HG02678 (cell line): ENCODE measurements at regions not wholly inside any gene's neighbourhood (a gene's known extent, or its start where the extent isn't known, plus 50 kb on each side); places are given as distances from the start of the nearest gene placed in this dataset.
"Not testable (repeated sequence)": the region's sequence is repeated elsewhere in the genome, so short reads cannot be mapped to it uniquely, and the experiment has no call there.

Experiments used
- ATAC-seq: cut with Tn5 transposase; IDR thresholded peaks from one replicate; pipeline ENCODE4 v1.9.1; 2021; ENCODE audit warnings: mild to moderate bottlenecking, moderate library complexity; ENCODE audit not compliant: unreplicated experiment

DNA sequence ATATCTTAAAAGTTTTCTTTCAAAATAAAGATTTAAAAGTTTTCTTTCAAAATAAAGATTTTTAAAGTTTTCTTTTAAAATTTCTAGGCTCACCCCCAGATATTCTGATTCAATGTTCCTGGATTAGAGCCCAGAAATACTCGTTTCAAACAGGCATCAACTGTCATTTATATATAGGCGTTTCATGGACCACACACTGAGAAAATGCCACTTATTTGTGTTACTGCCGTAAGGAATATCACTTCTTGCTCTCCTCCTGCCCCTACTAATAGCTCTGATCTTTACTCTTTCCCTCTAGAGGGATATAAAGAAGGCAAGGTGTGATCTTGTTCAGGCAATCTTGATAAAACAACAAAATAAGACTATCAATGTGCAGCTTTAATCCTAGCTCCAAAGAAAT, 1324.1 kb downstream of the CDH8 start:
- ATAC-seq: no peak

DNA sequence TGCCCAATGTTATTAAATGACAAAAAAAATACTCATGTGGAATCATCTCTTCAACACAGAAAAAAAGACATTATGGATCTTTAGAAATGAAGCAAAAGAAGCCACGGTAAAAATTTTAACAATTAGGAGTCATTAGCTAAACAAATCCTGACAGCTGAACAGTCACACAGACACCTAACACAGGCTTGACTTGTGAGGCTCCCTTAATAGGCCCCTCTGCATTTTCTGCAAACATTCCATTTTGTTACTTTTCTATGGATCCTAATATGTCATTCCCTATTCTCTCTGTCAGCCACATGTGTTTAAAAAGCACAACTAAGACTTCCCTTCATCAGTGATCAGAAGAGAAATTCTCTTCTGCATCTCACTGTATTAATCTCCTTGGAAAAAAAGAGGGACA, 1331.5 kb downstream of the CDH8 start:
- ATAC-seq: no peak

DNA sequence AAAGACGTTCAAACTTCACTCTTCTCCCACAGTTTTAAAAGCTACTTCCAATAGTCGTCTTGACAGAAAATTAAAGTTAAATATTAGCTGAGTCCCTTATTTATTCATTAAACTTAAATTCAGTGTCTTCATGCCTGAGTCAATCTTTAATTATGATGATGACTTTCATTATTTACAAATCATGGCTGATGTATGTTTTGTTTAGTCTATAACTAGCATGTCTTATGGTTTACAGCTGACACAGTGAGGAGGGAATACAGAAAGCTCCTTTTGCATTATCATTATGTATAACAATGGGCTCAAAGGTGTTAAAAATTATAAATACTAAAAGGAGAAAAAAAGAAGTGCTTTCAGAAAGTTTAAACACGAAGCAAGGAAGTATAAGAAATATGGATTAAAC, 1333.1 kb downstream of the CDH8 start:
- ATAC-seq: no peak

DNA sequence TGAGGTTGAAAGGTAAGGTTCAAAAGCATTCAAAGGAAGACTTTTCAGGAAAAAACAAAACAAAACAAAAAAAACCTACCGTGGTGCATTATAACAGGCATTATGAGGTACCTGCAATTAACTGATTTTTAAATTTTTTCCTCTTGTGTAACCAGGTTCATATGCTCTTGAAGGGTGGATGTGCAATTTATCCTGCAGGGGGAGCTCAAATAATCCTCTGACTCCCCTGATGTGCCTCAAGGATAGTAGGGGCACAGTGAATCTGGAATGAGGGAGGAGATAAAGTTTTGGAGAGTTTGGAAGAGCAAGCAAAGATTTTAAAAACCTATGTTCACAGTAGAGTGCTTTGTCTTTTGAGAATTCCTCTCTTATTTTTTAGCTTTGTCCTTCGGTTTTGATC, 1349.4 kb downstream of the CDH8 start:
- ATAC-seq: no peak

DNA sequence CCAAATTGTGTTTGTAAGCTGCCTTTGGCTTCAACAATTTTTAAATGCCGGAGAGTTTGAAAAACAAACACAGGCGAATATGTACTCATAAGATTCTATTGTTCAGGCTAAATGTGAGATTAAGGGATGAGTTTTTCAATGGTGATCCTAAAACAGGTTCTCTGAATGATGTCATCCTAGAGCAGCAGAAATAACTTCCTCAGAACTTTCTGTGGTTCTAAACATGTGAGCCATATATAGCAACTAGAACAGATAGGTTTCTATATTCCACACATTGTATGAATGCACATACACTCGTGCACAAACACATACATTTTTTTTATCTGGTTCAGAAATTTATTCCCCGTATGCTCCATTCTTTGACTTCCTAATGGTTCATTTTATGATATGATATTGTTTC, 1352.2 kb downstream of the CDH8 start:
- ATAC-seq: no peak

DNA sequence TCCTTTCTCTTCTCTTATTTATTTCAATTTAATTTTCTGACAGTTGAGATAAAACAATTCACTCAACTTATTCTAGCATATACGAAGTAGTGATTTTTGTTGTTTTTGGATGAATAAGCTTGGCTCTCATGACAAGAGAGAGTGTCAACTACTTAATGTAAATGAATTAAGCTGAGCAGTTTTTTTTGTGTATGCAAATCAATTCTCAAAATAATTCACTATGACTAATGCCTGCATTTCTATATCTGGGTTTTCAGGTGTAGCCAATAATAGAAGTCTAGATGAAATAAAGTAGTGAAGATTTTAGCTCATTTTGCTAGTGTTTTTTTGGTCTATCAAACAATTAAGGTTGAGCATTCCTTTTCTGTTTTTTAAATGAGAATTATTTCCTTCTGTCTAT, 1354.0 kb downstream of the CDH8 start:
- ATAC-seq: no peak

DNA sequence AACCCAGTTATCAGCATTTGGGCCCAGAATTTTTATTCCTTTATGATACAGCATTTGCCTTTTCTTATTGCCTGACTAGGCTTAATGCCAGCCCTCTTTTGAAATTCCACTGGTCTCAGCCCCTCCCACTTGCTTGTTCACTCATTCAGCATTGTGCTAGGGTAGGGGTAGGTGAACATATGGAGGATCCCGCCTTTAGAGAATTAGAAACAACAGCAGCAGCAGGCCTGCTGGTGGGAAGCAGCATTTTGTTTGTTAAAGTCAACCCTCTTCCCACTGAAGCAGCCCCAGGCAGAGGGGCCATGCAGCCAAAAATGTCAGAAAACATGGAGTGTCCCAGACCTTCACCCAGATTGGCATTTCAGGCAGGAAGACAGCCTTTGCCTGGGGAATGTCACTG, 1355.2 kb downstream of the CDH8 start:
- no peak for ATAC-seq

DNA sequence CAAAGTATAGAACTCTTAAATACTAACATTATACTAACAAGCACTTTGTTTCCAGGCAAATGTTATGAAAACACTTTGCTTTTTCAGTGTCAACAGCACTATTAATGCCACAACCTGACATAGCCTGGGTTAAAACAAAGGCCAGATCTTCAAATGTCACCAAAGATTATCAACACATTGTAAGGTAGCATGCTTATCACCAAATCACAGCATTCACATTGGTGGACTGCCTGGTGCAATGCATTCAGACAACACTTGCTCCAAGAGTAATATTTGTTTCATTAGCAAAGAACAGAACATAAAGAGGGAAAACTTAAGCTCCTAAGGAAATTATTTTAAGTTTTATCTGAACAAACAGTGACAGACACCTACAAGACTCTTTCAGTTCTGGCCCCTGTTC, 1361.2 kb downstream of the CDH8 start:
- no peak for ATAC-seq

DNA sequence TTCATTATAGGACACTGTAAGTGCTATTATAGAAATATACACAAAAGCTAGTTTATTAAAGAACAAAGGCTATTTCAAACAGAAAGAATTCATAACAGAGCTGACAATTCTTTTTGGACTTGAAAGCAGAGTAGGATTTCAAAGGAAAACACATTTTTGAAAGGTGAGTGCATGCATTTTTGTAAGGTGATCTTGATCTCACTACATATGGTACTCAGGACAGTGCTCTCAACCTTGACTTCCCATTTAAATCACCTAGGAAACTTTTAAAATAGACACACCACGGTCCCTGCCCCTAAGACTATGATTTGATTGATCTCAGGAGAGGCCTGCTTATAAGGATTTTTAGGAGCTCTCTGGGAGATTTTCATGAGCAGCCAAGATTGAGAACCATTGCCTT, 1362.0 kb downstream of the CDH8 start:
- ATAC-seq: no peak

DNA sequence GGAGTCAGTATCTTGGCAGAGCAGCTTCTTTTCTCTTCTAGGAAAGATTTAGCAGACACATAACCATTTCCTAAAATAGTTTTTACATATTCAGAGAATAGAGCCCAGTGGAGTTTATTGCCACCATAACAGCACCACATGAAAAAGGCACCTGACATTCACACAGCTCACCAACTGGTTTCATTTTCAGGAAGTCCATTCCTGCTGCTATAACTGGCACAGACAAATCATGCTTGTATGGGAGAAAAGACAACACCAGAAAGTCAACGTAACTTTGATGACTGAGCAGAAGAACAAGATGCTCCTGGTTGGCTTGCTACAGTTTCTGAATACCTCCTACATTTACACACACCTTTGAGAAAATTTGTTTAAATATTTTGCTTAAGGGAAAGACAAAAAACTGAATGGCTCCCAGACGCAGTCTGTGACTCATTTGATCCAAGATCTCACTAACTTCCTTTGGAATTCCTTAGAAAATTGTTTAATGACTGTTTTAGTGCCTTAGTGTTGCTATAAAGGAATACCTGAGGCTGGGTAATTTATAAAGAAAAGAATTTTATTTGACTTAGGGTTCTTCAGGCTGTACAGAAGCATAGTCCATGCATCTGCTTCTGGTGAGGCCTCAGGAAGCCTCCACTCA, 1380.6 kb downstream of the CDH8 start:
- ATAC-seq: no peak

DNA sequence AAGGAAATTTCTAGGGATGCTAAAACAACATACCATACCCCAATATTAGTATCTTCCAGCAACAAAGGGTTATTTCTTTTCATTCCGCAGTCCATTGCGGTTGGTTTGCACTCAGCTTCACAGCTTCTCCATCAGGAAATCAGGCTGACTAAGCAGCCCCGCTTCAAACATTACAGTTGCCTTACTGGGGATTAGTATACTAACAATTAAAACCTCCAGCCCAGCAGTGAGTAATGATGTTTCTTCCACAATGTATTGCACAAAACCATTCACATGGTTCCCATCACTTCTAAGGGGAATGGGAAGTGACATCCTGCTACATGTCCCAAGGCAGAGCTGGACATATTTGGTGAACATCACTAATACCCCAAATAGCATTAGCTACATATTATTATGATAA, 1384.9 kb downstream of the CDH8 start:
- ATAC-seq: no peak

DNA sequence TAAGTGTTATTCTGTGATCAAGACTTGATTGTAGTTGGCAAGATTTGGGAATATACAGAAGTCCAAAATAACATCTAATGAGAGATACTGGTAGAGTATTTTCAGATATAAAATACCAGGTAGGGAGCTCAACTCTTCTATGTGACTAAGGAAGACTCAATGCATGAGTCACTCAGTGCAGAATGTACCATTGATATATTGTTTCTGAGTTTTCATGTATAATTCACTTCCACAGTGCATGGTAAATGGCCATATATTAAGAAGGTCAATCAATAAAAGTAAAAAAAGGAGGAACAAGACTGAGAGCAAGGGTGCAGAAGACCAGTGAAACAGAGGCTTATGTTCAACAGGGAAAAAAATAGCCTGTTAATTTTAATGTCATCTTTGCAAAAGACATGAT, 1387.9 kb downstream of the CDH8 start:
- no peak for ATAC-seq

DNA sequence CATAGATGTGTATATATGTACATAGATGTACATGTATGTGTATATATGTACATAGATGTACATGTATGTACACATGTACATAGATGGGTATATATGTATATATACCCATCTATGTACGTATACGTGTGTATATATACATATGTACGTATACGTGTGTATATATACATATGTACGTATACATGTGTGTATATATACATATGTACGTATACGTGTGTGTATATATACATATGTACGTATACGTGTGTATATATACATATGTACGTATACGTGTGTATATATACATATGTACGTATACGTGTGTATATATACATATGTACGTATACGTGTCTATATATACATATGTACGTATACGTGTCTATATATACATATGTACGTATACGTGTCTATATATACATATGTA, 1388.8 kb downstream of the CDH8 start:
- not testable (repeated sequence) for ATAC-seq

DNA sequence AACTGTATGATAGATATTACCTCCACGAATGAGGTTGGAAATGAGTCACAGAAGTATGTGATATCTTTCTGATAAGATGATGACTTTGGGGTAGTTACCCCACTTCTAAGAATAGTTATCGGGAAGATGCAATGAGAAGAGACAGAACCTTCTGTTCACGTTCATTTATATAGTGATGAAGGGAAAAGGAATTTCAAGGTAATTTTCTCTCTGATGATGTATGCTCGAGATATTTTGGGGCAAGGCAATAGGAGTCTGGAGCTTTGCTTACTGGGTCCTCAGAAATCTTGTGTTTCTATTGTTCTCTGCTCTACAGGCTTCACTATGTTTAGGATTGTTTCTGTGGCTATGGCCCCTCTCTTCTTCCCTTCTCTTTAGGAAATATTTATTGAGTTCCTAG, 1389.6 kb downstream of the CDH8 start:
- ATAC-seq: no peak

DNA sequence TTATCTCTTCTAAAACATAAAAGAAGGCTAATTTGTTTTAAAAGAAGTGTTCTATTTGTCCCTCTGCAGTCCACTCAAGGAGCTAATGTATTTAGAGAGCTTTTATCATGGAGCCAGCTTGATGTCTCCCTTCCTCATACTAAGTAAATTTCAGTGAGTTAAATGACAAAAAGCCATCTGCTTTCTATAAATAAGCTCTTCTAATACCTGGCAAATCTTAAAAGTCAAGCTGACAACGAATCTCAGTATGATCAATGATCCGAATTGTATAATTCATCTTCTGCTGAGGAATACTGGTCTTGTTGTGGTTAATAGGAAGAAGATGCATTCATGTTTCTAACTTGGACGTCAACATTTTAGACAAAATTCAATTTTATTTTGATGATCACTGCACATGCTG, 1390.7 kb downstream of the CDH8 start:
- no peak for ATAC-seq

DNA sequence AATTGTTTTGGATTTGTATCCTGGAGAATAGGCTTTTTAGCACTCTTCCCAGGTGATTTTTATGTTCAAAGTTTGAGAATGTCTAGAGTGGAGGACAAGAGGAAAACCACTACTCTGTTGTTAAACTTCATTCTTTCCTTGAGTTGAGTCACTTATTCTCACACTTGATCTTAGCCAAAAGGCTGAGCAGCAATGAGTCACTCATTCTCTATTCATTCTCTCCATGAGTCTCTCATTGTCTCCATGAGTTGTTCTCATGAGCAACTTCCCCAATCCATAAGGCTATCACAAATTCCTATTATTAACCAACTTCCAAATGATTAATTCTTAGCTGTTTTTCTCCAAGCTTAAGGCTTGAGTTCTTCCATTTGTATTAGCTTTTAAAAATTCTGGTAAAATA, 1393.3 kb downstream of the CDH8 start:
- no peak for ATAC-seq

DNA sequence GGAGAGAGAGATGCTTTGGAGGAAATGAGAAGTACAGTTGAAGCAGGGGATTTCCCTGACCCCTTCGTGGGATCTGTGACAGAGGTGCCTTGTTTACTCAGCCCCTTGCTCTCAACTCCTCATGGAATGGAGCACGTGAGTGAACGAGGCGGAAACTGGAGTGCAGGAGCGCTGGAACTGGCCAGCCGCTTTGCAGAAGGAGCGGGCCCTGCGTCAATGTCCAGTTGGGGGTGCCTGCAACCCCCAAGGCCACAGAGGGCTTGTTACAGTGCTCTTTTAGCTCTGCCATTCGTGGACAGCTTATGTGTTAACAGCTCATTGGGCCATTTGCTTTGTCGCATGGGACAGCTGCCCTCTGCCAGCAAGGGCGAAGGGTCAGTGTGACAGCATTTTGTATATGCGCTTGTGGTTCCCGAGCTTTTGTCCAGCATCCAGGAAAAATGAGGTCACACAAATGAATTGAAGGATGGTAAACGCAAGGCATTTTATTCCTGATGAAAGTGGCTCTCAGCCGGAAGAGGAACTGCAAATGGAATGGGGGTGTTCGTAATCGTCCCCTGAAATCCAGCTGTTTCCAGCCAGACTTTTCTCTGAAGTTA, 1395.1 kb downstream of the CDH8 start:
- no peak for ATAC-seq

DNA sequence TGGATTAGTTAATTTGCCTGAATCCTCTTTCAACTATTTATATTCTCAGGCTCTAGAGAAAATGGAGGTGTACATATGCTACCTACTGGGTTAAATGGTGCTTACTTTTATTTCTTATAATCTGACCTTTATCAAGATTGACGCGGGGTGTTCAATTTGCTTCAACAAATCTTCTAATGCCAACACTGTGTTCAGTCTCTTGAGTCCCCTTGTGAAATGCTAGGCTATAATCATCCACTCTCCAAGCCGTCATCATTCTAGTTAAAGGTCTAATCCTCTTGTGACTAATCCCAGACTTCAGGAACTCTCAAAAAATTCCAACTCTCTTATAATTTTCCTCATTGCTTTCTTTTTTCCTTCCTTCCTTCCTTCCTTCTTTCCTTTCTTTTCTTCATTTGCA, 1396.2 kb downstream of the CDH8 start:
- no peak for ATAC-seq

DNA sequence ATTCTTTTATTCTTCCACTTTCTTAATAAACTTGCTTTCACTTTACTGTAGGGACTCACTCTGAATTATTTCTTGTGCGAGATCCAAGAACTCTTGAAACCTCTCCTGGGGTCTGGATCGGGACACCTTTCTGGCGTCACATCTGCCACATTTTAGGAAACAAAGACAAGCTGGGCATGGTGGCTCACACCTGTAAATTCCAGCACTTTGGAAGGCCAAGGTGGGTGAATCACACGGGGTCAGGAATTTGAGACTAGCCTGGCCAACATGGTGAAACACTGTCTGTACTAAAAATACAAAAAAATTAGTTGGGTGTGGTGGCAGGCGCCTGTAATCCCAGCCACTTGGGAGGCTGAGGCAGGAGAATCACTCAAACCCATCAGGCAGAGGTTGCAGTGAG, 1399.6 kb downstream of the CDH8 start:
- not testable (repeated sequence) for ATAC-seq

DNA sequence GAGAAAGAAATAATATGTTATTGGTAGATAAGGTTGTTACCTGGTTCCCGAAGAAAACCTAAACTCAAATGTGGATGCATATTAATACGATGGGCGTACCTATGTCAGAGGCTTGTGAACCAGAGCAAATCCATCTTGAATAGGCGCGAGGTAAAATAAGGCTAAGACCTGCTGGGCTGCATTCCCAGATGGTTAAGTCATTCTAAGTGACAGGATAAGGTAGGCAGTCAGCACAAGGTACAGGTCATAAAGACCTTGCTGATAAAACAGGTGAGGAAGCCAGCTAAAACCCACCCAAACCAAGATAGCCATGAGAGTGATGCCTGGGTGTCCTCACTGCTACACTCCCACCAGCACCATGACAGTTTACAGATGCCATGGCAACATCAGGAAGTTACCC, 1400.1 kb downstream of the CDH8 start:
- ATAC-seq: no peak

DNA sequence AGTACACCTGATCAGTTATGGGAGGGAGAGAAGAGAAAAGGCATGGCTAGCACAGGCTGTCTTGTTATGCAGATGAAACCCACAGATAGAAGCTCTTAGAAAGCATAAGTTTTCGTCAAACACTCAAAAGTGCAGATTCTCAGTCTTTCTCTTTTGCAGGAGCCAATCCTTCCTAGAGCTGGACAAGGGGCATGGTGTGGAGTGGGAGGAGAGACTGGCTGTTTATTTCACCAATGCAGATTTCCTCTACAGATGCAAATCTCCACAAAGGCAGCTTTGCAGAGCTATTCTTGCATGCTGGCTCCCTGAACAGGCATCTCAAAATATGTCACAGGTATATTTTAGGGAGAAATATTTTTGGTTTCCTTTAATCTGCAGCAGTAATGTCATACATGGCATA, 1400.7 kb downstream of the CDH8 start:
- ATAC-seq: no peak

DNA sequence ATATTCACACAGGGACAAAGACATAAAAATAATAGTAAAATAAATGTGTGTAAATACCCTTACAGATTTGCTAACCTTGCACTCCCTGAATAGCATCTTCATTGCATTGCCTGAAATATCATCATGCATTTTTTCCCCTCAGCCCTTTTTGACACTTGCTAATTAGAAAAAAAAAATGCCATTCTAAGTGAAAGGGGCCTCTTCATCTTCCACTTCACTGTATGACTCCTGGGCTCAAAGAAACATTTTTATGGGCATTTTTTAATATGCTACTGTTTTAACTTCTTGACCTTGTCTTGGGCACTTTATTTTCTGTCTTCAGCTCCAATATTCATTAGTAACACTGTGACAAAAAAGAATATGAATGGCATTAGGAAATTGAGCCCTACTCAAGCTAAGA, 1424.4 kb downstream of the CDH8 start:
- ATAC-seq: no peak

DNA sequence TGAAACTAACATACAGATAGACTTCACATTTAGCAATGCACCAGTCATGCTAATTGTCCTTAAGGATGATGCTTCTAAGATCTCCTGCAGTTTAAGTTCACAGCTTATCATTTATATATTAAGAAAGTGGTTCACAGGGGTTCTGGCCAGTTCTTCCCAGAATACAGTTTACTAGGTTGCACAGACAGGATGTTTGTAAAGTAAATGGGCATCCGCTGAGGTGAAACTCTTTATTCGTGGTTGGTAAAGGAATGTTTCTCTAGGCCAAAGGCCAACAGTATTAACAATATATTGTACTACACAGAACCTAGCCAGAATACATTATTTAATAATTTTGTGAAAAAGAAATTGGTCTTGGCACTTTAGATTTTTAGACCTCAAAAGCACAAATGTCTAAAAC, 1427.3 kb downstream of the CDH8 start:
- ATAC-seq: no peak
